Islet precursor cell (in vitro differentiated cells): ENCODE measurements at regions not wholly inside any gene's neighbourhood (a gene's known extent, or its start where the extent isn't known, plus 50 kb on each side); places are given as distances from the start of the nearest gene placed in this dataset.

Source experiments
- DNase-seq: peaks from one replicate; pipeline ENCODE4 v3.0.0-alpha.2; 2018

- DNase-seq = no peak
Measured at GRCh38 chr1:98055457-98055856, 134.6 kb upstream of the DPYD start.

- DNase-seq = no peak
Measured at GRCh38 chr1:98054786-98055185, 134.0 kb upstream of the DPYD start.

GRCh38 chr1:98054367-98054701 lies 133.5 kb upstream of the DPYD start:
- DNase-seq = no peak

GRCh38 chr1:98053471-98054366 lies 132.9 kb upstream of the DPYD start:
- DNase-seq = peak; percentile 86

GRCh38 chr1:98051065-98051675 lies 130.3 kb upstream of the DPYD start:
- peak; percentile 84 for DNase-seq

GRCh38 chr1:98049370-98050135 lies 128.7 kb upstream of the DPYD start:
- DNase-seq = peak; percentile 57

GRCh38 chr1:98048751-98049325 lies 128.0 kb upstream of the DPYD start:
- no peak for DNase-seq

- peak; percentile 92 for DNase-seq
Measured at GRCh38 chr1:98048244-98048643, 127.4 kb upstream of the DPYD start.

- DNase-seq = no peak
Measured at GRCh38 chr1:98047171-98047570, 126.3 kb upstream of the DPYD start.

- DNase-seq = peak; percentile 69
Measured at GRCh38 chr1:98045767-98046641, 125.2 kb upstream of the DPYD start.

- DNase-seq = peak; percentile 80
Measured at GRCh38 chr1:98045211-98045766, 124.5 kb upstream of the DPYD start.

GRCh38 chr1:98044766-98045165 lies 123.9 kb upstream of the DPYD start:
- no peak for DNase-seq

GRCh38 chr1:98044071-98044697 lies 123.3 kb upstream of the DPYD start:
- DNase-seq = no peak

GRCh38 chr1:98035602-98036002 lies 114.8 kb upstream of the DPYD start:
- no peak for DNase-seq

- DNase-seq = no peak
Measured at GRCh38 chr1:98034505-98034904, 113.7 kb upstream of the DPYD start.

- no peak for DNase-seq
Measured at GRCh38 chr1:98032958-98033357, 112.1 kb upstream of the DPYD start.

- no peak for DNase-seq
Measured at GRCh38 chr1:98030976-98031375, 110.1 kb upstream of the DPYD start.

GRCh38 chr1:98030483-98030882 lies 109.6 kb upstream of the DPYD start:
- no peak for DNase-seq

- no peak for DNase-seq
Measured at GRCh38 chr1:98028800-98029199, 108.0 kb upstream of the DPYD start.

- no peak for DNase-seq
Measured at GRCh38 chr1:98027103-98027705, 106.4 kb upstream of the DPYD start.

GRCh38 chr1:98025858-98026257 lies 105.0 kb upstream of the DPYD start:
- DNase-seq = no peak
